Neutrophil (primary cell): ENCODE measurements at regions not wholly inside any gene's neighbourhood (a gene's known extent, or its start where the extent isn't known, plus 50 kb on each side); places are given as distances from the start of the nearest gene placed in this dataset.

Experiments used
- H3K27ac ChIP-seq: fragments of 200-600 bp; sonication (generic); 2 replicates; pipeline ENCODE4 v1.5.1; 2016; ENCODE audit warnings: mild to moderate bottlenecking, moderate library complexity
- H3K27me3 ChIP-seq: fragments of 200-600 bp; sonication (generic); 2 replicates; pipeline ENCODE4 v1.6.0; 2016; ENCODE audit warnings: mild to moderate bottlenecking
- H3K36me3 ChIP-seq: fragments of 200-600 bp; sonication (generic); 2 replicates; pipeline ENCODE4 v1.5.1; 2017
- H3K4me1 ChIP-seq, 2 experiments: fragments of 200-600 bp in 1 of 2; sonication (generic) in 1 of 2; 1 replicate in 1 of 2; 2 replicates in 1 of 2; pipeline versions ENCODE4 v1.5.1 to v1.6.1; 2013 to 2016; ENCODE audit warnings: low read depth in 1 of 2, low read length in 1 of 2, mild to moderate bottlenecking in 1 of 2, moderate library complexity in 1 of 2; ENCODE audit not compliant: control insufficient read depth in 1 of 2, insufficient read depth in 1 of 2
- H3K4me3 ChIP-seq, 2 experiments: fragments of 200-600 bp in 1 of 2; sonication (generic) in 1 of 2; 1 replicate in 1 of 2; 2 replicates in 1 of 2; pipeline ENCODE4 v1.5.1; 2013 to 2016; ENCODE audit warnings: low read depth in 1 of 2, low read length in 1 of 2, mild to moderate bottlenecking in 1 of 2, moderate library complexity in 1 of 2
- H3K9me3 ChIP-seq: fragments of 200-600 bp; sonication (generic); 2 replicates; pipeline ENCODE4 v1.5.1; 2016
- TF ChIP-seq, protein P1 (sequence below): fragments of 200-600 bp; sonication (generic); IDR thresholded peaks from 2 replicates; pipeline ENCODE4 v1.5.1; 2016; ENCODE audit warnings: antibody characterized with exemption

DNA sequence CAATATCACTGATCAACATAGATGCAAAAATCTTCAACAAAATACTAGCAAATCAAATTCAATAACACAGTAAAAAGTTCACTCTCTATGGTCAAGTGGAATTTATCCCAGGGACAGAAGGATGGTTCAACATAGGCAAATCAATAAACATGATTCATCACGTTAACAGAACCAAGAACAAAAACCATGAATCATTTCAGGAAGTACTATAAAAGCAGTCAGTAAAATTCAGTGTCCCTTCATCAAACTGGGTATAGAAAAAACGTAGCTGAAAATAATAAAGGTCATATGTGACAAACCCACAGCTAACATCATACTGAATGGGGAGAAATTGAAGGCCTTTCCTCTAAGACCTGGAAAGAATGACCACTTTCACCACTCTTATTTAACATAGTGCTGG, 172.1 kb downstream of the POLR2M start:
- Histone ChIP-seq H3K4me3 (no peak overlapping the region), H3K36me3 (no peaks in the 10 kb centered on the region), H3K4me1 (no peaks in the 10 kb centered on the region), H3K9me3 (no peaks in the 10 kb centered on the region), H3K27ac (no peak overlapping the region), H3K27me3 (peaks cover 43% of the 10 kb centered on the region)
- TF ChIP-seq, protein P1, sequence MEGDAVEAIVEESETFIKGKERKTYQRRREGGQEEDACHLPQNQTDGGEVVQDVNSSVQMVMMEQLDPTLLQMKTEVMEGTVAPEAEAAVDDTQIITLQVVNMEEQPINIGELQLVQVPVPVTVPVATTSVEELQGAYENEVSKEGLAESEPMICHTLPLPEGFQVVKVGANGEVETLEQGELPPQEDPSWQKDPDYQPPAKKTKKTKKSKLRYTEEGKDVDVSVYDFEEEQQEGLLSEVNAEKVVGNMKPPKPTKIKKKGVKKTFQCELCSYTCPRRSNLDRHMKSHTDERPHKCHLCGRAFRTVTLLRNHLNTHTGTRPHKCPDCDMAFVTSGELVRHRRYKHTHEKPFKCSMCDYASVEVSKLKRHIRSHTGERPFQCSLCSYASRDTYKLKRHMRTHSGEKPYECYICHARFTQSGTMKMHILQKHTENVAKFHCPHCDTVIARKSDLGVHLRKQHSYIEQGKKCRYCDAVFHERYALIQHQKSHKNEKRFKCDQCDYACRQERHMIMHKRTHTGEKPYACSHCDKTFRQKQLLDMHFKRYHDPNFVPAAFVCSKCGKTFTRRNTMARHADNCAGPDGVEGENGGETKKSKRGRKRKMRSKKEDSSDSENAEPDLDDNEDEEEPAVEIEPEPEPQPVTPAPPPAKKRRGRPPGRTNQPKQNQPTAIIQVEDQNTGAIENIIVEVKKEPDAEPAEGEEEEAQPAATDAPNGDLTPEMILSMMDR: no peak

DNA sequence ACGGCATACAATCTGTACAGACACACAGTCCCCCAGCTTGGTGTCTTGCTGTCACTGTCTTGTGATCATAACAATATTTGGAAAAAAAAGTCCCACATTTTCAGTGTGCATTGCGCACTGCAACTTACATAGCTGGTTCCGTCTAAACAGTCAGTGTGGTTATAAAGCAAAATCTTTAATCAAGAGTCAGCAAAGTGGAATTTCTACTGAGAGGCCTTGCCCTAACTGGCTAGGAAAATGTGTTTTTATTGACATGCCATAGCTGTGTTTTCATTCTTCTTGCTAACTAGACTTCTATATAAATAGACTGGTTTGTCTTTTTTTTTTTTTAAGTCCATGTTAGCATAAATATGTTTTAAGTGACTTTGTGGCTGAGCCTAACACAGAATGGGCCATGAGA, 174.8 kb downstream of the POLR2M start:
- Histone ChIP-seq H3K27me3 (peaks cover 47% of the 10 kb centered on the region), H3K36me3 (no peaks in the 10 kb centered on the region), H3K27ac (no peak overlapping the region), H3K4me1 (no peaks in the 10 kb centered on the region), H3K9me3 (no peaks in the 10 kb centered on the region), H3K4me3 (no peak overlapping the region)
- TF ChIP-seq, protein P1: no peak

DNA sequence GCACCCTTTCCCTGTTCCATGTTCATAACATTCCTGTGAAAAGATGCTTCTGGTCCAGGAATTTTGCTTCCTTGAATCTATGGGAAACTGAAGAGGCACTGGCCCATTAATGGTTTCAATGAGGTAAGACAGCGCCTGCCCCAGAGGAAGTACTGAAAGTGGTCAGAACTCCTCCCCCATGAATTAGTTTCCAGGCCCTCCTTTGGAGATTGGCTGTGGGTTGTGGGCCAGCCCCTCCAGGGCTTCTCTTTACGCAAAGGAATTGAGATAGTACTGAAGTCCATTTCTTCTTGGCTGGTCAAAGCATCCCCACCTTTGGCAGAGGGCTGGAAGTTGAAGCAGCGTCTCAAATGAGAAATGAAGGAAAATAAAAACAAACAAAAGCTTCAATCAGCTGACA, 175.5 kb downstream of the POLR2M start:
- TF ChIP-seq, protein P1: no peak

DNA sequence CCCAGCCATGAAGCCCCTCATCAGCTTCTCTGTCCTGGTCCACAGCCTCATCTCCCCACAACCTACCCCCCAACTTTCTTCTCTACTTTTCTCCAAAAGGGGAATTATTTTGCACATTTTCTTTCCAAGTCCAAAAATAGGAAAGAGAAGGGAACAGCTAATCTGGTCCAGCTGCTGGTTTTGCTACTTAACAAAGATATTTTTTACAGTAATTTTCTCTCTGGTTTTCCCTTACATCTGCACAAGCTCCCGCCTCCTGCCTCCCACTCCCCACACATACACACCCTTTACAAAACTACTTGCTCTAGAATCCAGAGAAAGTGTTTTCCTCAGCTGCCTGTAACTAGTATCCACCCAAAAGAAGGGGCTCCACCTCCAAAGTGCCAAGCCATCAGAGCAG, 177.2 kb downstream of the POLR2M start:
- Histone ChIP-seq H3K4me1 (no peaks in the 10 kb centered on the region), H3K27ac (no peak overlapping the region), H3K4me3 (no peak overlapping the region), H3K27me3 (peaks cover 55% of the 10 kb centered on the region), H3K9me3 (no peaks in the 10 kb centered on the region), H3K36me3 (no peaks in the 10 kb centered on the region)
- TF ChIP-seq, protein P1: no peak

More for the DNA sequence above, 175.5 kb downstream of the POLR2M start:
- Histone ChIP-seq H3K4me1 (no peaks in the 10 kb centered on the region), H3K27me3 (peaks cover 50% of the 10 kb centered on the region), H3K27ac (no peak overlapping the region), H3K9me3 (no peaks in the 10 kb centered on the region), H3K4me3 (no peak overlapping the region), H3K36me3 (no peaks in the 10 kb centered on the region)

DNA sequence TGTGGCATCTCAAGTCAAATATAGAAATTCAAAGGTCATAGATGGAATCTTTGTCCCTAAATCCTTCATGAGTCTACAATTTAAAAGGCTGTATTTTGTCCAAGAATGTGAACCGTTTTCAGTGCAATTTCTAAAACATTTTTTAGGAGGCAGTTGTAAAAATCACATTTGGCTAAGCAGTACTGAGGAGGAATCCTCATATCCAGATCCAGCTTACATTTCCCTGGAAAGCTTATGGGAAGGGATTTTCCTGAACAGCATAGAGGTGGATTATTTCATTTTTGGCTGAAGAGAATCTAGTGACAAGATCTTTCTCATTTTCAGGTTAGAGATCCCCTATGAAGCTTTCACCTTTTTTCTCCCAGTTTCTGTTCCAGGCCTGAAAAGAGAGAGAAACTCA, 178.4 kb downstream of the POLR2M start:
- Histone ChIP-seq H3K27ac (no peak overlapping the region), H3K9me3 (no peaks in the 10 kb centered on the region), H3K4me1 (no peaks in the 10 kb centered on the region), H3K36me3 (no peaks in the 10 kb centered on the region), H3K27me3 (peaks cover 49% of the 10 kb centered on the region), H3K4me3 (no peak overlapping the region)
- TF ChIP-seq, protein P1: no peak

DNA sequence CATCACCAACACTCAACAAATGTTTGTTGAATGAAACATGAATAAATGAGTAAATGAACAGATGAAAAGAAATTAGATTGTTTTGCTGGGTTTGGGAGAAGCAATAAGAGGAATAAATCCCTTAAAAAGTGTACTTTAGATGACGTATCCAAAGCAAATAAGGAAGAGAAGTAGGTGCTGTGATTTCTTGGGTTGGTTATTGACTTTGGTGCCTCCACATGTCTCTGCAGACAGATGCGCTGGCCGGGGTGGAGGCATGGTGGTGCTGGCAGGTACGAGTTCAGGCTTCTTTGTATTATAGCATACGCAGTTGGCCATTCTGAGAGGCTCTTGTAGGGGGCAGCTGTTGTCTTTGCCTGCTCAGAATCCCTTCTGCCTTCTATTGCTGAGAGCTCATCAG, 178.9 kb downstream of the POLR2M start:
- Histone ChIP-seq H3K36me3 (no peaks in the 10 kb centered on the region), H3K27ac (no peak overlapping the region)

More for the DNA sequence above, 178.9 kb downstream of the POLR2M start:
- no peak overlapping the region for H3K4me3 ChIP-seq
- H3K4me1 ChIP-seq: no peaks in the 10 kb centered on the region
- H3K9me3 ChIP-seq: no peaks in the 10 kb centered on the region
- TF ChIP-seq, protein P1: no peak
- peaks cover 46% of the 10 kb centered on the region for H3K27me3 ChIP-seq
